Heart left ventricle (tissue), 13 donors: ENCODE measurements at regions not wholly inside any gene's neighbourhood (a gene's known extent, or its start where the extent isn't known, plus 50 kb on each side); places are given as distances from the start of the nearest gene placed in this dataset.

Source experiments
- POLR2A ChIP-seq, 2 donors: fragments of 450-650 bp; IDR thresholded peaks; one replicate each; pipeline ENCODE4 v1.6.1; 2017; ENCODE audit warnings: antibody characterized with exemption in 2 of 2, mild to moderate bottlenecking in 2 of 2, moderate library complexity in 2 of 2
- TF ChIP-seq, protein P1 (sequence below), 12 donors: fragments of 200-600 bp; sonication (generic) in 4 of 12; IDR thresholded peaks; one replicate each; pipeline versions ENCODE4 v1.5.0 to v1.8.0; 2018 to 2022; ENCODE audit warnings: antibody characterized with exemption in 12 of 12, mild to moderate bottlenecking in 5 of 12
- donor health status: ischemic (EF 13 %, LVEDD 7.1; RV severe dilation, severe dysfunction).
- donor health status: DM: no; HTN: yes; CAD: no.
- donor health status: DM: no; HTN: no; CAD: no.
- donor health status: ischemic (EF 25% LVEDD 6.9; RV normal size, moderate dysfunction).
- donor health status: ischemic (EF 25% LVEDD 5.7; RV mildly dilated, moderate dysfunction).
- donor health status: ischemic (EF 35%, LVEDD 5.7; RV mildly dilated, moderate dysfunction).
- donor health status: nonischemic (EF 11% LVEDD 7.7; RV severe dilation, severe dysfunction).
- donor health status: DM: yes; HTN: yes; CAD: no.
- donor health status: PGD.
- donor health status: ischemic (EF 29% LVEDD 5.4; RV normal size, mild dysfunction).
- donor health status: nonischemic (EF 23%, LVEDD 6.1; RV moderate dilation, normal function).

DNA sequence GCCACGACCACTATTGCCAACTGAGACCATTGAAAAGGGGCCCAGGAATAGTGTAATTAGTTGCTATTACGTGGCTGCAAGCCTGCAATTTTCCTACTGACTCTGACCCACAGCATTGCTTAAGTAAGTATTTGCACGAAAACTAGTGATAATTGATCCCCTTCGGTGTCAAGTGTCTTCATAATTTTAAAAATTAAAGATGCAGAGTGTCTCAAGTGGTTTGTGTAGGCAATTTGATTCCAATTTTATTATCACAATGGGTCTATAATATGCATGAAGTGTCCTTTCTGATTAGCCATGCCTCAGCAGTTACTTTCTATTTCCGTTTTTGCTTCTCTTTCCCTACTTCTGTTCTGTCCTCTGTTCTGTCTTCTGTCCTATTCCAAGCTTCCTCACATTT lies 259.2 kb downstream of the C3orf38 start:
- TF ChIP-seq POLR2A (IDR thresholded peaks at IDR 0.05), result no peak
- TF ChIP-seq, protein P1, sequence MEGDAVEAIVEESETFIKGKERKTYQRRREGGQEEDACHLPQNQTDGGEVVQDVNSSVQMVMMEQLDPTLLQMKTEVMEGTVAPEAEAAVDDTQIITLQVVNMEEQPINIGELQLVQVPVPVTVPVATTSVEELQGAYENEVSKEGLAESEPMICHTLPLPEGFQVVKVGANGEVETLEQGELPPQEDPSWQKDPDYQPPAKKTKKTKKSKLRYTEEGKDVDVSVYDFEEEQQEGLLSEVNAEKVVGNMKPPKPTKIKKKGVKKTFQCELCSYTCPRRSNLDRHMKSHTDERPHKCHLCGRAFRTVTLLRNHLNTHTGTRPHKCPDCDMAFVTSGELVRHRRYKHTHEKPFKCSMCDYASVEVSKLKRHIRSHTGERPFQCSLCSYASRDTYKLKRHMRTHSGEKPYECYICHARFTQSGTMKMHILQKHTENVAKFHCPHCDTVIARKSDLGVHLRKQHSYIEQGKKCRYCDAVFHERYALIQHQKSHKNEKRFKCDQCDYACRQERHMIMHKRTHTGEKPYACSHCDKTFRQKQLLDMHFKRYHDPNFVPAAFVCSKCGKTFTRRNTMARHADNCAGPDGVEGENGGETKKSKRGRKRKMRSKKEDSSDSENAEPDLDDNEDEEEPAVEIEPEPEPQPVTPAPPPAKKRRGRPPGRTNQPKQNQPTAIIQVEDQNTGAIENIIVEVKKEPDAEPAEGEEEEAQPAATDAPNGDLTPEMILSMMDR (IDR thresholded peaks at IDR 0.05), result no peak
